CD4-positive, alpha-beta T cell treated with Interleukin-4 for 4 hours (primary cell): ENCODE measurements at regions not wholly inside any gene's neighbourhood (a gene's known extent, or its start where the extent isn't known, plus 50 kb on each side); places are given as distances from the start of the nearest gene placed in this dataset.
"Not testable (repeated sequence)": the region's sequence is repeated elsewhere in the genome, so short reads cannot be mapped to it uniquely, and the experiment has no call there.

ENCODE experiments used
- DNase-seq: peaks from one replicate; pipeline ENCODE4 v3.0.0-alpha.2; 2020

DNA sequence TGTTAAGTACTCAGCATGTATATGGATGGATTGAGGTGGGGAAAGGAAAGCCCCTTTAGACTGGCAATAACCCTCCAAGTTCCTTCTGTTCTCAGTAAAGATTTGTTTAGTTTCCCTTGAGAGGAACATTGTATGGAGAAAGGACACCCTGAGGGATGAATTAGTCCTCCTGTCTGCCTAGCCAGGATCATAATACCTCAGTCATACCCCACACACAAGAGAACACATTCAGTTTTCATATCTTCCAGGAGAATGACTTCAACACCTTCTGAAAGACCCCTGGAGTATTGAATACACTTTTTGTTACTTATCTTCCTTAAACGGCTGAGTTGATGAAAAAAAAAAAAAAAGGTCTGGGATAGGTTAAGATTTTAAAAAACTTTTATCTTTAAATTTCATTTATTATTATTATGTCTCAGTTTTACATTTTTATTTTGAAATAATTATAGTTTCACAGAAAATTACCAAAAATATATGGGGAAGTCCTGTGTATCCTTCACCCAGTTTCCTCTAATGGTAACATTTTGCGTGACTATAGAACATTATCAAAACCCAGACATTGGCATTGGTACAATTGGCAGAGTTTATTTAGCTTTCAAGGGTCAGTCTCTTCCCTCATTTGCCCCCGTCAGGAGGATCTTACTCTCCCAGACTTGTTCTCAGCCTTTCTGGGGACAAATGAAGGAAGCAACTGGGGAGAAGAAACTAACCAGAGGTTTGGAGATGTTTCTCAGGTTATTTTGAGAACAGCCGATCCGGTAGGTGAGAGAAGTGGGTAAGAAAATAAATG is 88.0 kb downstream of the ACTBL2 start:
- DNase-seq, result no peak

DNA sequence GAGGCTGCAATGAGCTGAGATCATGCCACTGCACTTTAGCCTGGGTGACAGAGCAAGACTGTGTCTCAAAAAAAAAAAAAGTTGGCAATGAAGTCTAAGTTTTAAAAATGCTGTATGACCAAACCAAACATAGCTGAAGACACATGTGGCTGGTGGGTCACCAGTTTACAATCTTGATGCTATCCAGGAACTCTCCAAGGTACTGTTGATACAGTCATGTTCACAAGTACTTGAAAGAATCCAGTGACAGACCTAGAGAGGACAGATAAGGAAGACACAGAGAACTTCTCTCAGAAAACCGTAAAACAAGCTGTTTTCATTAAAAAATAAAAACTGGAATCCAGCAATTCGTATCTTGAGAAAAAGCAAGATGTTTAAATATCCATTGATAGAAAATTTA is 95.7 kb downstream of the ACTBL2 start:
- DNase-seq, result no peak

DNA sequence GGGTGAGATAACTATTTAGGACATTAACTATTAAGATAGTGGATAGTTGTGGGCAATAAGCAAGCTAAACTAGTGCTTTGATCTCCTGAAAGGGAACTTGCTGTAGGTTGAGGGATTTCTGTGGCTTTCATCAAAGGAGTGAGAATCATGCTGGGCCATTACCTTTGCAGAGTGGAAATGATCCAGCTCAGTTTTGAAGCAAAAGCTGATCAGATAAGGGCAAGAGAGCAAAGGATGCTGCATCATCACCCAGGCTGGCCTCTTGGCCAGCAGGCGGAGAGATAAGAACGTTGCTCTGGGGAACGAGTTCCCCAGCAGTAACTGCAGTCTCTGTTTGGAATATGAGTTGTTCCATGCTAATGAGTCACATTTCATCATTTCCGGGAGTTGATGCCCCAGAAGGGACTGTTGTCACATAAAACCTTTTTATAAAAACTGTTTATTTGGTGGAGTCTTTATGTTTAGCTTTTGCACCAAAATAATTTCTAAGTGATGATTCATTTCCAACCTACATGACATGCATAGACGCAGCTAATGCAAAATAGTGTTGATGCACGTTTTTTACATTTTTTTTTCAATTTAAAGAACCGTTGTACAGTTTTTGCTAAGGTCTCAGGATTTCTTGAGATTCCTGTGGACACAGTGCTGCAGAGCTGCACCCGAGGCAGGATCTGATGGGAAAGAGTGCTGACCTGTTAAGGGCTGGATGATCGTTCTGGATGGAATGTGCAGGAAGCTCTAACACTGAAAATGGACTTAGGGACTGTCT is 99.3 kb downstream of the ACTBL2 start:
- peak; percentile 49 for DNase-seq

DNA sequence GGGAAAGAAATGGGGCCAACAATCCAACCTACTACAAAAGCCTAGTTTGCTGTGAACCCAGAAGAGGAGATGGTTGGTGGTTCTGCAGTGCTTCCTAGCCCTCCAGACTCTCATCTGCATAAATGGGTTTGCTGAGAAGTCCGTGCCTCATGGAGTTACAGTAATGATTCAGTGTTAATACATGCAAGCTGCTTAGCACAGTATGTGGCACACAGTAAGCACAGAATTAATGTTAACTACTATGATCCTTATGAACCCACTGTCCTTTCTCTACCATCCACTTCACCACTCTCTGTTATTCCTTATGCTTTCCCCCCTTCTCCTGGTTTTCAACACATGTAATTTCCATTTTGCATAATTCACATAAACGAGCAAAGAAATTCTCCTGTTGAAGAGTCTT is 100.0 kb downstream of the ACTBL2 start:
- no peak for DNase-seq

DNA sequence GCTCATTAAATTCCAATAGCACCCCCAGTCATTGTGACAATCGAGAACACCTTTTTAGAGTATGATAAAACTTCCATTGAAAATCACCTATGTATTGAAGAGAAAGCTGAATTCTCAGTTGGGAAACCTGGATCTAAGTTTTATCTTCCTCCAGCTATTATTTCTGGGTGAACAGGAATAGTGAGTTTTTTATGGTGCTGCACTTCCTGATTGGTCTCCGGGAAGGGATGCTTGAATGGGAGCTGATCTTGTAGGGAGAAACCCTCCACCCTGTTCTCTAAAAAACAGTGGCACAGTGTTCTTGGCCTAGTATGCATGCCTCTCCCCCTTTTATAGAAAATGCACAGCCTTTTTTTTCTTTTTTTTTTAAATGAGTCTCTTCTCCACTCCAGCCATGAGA is 112.2 kb downstream of the ACTBL2 start:
- DNase-seq, result no peak

DNA sequence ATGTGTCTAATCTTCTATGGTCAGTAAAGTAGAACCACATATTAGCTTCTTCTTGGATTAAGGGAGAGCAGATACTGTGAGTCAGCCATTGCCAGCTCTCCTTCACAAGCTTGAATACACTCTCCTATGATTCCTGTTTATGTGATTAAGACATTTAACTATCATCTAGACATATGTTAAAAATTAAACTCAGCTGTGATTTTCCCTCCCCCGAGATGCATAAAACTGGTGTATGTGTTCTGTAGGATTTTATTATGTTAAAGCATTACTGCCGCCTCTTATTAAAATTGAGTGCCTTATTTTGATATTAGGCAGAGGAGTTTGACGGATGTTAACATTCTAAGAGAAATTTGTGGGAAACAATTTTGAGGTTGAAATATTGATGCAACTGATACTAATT is 114.6 kb downstream of the ACTBL2 start:
- DNase-seq, result no peak

DNA sequence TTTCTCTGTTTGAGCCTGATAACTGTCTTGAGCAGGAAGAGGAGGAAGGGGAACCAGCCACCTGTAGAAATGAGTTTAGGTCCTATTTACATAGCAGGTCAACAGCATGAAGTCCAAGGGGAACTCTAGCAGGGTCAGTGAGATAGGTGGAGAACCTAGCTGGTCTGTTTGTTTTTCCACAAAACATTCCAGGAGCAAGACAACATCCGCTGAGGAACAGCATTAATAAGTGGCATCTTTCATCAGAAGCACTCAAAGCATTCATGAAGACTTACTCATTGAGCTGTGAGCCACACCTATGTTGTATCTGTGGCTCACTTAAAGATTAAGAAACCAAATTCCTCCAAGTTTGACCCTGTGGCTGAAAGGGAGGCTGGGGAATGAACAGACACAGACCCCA is 115.9 kb downstream of the ACTBL2 start:
- no peak for DNase-seq

DNA sequence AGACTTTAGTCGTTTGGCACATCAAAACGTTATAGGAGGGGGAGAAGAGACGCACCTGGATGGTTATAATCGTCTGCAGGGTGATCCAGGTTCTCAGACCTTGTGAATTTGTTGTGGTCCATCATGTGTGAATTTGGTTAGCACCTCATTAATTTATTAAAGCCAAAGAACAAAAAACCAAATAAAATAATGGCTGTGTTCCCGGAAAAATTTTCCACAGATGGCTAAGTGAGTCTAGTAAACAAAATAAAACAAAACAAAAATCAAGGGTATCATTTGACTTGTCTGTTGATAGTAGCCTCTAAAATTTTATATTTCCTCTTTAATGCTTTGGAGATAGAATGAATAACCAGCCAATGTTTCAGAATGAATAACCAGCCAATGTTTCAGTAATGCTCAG is 119.7 kb downstream of the ACTBL2 start:
- DNase-seq, result no peak

DNA sequence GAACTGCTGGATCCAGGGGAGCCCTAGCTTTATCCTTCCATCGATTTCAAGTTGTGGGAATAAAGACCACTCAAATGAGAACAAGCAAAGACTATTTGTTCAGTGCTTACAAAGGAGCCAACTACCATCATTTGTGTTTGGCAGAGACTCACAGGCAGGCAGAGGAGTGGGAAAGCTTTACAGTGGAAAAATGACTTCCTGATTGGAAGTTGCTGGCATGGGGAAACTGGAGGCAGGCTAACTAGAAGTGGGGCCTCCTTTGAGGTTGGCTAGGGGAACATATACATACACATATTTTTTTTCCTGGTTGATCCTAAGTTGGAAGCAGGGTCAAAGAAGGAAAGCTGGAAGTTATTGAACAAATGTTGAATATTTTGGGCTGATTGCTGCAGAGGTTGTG is 121.7 kb downstream of the ACTBL2 start:
- no peak for DNase-seq

DNA sequence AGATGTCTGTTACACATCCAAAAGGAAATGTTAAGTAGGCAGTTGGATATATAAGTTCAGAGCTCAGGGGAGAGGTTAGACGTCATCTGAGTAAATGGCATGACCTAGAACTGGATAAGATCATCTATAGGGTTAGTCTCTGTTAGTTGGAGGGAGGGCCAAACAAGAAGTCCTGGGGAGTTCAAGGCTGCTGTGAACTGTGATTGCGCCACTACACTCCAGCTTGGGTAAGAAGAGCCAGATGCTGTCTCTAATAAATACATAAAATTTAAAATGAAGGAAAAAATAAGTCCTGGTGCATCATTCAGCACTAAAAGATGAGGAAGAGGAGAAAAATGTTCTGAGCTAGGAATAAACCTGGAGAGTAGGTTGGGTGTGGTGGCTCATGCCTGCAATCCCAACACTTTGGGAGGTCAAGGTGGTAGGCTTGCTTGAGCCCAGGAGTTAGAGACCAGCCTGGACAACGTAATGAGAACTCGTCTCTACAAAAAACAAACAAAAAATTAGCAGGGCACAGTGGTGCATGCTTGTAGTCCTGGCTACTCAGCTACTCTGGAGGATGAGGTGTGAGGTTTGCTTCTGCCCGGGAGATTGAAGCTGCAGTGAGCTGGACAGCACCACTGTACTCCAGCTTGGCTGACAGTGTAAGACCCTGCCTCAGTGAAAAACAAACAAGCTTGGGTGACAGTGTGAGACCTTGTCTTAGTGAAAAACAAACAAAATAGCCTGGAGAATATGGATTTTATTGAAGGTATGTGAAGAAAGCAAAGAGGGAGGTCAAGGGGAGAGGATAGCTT is 123.6 kb downstream of the ACTBL2 start:
- no peak for DNase-seq

DNA sequence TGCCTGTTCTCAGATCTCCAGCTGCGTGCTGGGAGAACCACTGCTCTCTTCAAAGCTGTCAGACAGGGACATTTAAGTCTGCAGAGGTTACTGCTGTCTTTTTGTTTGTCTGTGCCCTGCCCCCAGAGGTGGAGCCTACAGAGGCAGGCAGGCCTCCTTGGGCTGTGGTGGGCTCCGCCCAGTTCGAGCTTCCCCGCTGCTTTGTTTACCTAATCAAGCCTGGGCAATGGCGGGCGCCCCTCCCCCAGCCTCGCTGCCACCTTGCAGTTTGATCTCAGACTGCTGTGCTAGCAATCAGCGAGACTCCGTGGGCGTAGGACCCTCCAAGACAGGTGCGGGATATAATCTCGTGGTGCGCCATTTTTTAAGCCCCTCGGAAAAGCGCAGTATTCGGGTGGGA is 125.8 kb downstream of the ACTBL2 start:
- DNase-seq, result not testable (repeated sequence)

DNA sequence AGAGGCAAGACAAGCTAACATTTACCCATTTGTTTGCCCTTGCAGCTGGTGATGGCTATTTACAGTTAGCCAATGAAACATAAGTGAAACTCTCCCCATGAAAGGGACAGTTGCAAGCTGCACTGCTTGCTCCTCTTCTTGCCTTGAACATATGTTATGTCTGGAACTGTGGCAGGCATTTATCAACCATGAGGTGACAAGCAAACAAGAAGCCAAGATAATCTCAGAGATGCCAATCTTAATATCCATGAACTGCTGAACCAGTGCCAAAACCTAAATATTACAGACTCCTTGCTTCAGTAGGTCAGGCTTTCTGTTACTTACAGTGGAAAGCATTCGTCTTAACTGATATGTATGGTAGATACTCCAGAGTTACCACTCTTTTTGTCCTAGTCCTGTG is 133.4 kb downstream of the ACTBL2 start:
- DNase-seq, result no peak

DNA sequence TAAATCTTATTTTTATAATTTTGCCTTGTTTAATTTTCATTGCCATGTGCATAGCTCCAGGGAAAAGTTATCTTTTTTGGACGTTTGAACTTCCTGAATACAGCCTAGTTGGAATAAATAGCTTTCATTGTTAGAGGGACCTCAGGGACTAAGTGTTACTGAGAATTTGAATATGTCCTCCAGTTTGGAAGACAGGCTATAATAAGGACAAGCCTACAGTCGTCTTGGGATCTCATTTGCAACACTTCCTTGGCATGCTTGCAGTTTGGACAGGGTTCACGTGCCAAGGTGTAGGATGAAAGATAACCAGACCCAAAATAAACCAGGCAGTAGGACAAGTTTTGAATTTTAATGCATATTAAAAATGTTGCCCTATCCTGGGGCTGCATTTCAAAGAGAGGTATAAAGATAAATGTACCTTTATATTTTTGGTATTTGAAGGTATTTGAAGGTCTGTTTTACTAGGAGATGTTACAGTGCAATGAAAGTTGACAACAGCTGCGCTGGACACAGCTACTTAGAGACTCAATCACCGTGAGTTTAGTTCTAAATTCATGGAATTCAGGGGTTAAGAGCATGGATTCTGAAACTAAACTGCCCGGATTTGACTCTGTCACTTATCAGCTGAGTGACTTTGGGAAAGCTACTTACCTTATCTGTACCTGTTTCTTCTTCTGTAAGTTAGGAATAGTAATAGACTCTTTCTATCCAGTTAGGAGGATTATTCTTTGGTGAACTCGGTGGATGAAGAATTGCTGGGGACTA is 134.1 kb downstream of the ACTBL2 start:
- no peak for DNase-seq

DNA sequence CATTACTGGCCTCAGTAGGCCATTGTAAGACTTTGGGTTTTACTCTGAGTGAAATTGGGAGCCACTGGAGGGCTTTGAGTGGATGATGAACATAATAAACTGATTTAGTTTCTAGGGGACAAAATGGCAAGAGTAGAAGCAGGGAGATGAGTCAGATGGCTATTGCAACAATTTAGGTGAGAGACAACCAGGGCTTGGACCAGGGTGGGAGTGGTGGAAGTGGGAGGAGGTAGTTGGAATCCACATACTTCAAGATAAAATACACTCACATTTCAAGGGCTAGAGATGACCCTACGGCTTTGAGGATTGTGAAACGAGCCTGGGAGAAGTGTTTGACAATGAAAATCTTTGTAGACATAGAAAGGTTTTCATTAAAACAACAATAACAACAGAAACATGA is 136.3 kb downstream of the ACTBL2 start:
- no peak for DNase-seq

DNA sequence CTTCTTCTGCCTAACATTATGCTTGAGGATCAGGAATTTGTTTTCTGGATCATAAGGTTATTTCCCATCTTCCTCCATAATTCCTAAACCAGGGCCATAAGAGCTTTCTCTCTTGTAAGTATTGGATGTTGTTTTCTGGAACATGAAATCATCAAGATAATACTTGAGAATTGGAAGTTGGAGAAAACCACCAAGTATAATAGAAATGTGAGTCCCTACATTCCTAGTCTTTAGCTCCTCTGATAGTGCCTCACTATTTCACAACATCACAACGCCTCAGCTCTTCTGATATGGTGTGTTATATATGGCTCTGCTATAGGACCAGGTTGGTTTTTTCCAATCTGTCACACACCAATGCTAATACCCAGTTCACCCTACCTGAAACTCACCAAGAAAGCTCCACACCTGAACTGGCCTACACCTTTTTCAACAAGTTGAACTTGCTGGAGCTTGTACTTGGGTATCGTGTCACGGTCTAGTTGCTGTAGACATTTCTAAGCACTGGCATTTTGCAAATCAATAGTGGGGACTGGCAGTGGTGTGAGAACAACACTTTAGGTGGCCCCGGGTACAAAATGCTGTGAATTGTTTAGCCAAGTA is 141.1 kb downstream of the ACTBL2 start:
- DNase-seq, result no peak

DNA sequence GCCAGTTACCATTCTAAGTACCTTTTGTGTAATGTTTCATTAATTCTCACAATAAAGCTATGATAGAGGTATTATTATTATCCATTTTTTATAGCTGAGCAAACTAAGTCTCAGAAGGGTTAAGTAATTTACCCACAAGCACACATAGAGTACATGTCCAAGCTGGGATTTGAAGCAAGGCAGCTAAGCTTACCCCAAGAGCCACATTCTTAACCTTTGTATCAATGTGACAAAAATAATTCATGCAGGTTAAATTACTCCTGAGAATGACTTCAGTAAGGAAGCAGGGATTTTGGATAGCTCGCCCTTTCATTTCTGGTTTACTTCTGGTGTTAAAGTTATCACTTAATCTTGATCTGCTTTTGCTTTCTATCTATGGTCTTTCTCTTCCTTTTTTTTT is 141.9 kb downstream of the ACTBL2 start:
- DNase-seq, result no peak

DNA sequence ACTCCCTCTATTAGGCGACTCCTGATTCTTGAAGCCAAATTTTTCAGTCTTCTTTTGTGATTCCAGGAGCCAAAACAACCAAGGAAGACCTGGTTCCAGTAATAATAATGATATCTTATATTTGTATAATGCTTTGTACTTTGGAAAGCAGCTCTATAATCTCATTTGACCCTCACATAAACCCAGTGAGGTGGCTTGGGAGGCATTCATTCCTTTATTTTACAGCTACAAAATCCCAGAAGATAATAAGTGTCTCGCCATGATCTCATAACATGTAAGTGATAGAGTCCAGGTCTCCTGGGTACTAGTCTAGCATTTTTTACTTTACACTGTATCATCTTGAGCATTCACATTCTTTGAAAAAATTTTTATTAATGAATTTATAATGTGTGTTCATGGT is 143.1 kb downstream of the ACTBL2 start:
- no peak for DNase-seq

DNA sequence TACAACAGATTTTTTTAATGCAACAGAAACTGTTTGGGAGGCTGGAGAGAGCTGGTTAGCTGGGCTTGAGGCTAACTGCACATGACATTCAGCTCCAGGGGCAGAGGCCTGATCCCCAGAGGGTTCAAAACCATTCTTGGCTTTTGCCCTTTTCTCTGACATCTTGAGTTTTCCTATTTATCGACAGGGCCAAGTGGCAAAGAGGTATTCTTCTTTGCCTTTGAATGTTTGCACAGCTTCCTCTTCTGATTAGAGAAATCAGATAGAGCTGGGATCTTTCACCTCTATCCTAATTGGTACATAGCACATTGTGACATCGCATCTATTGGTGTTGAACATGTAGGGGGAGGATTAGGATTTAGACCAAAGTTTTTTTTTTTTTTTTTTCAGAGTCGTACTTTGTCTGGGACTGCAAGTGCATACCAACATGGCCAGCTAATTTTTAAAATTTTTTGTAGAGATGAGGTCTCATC is 143.7 kb downstream of the ACTBL2 start:
- DNase-seq, result no peak

DNA sequence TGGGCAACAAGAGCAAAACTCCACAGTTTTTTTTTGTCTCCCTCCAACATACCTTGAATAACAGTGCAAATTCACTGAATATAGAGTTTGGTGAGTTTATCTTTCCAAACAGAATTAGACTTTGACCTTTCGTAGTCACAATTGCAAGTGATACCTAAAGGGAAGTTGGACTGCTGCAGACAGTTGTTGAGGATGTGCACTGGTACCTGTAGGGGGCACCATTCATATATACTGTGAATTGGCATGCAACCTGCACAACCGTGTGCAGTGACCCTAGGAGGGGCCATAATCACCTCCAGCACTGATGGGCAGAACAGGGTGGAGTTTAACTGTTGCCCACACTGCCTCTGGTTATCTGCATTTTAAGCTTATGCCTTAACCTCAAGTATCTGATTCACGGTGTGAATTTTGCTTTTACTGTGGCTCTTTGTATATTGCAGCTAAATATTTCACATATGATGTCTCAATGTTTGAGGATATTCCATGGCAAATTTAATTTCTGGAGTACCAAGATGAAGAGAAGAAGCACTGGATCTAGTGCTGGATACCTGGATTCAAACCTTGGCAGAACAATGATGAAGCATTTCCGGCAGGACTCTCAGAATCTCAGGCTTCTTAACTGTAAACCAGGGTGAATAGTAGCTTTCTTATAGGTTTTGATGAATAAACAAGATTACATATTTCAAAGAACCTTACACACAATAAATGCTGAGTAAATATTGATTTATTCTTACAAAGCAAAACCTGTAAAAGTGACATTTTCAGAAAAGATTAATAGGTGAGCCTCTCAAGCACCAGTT is 144.3 kb downstream of the ACTBL2 start:
- no peak for DNase-seq

DNA sequence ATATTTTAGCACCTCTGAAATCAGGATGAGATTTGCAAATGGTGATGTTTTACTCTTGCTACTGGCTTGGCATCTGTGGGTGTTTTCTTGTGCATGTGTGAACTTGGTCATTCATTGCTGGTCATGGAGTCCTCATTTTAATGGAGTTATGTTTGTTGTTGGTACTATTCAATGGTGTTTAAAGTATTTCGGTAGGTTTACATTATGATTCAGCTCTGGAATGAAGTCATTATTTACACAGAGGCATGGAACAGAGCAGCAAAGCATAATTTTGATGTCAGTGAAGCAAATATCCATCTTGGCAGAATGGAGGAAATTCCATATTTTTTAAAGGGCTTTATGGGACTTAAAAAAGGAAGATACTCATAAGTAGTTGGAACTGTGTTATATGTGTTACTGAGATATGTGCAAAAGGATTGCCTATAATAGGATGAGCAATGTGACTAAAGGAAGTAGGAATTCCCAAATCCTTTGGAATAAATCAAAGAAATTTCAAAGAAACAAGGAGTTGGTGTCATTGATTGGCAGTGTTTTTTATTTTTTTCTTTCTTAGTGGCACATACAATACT is 147.4 kb downstream of the ACTBL2 start:
- DNase-seq, result no peak

DNA sequence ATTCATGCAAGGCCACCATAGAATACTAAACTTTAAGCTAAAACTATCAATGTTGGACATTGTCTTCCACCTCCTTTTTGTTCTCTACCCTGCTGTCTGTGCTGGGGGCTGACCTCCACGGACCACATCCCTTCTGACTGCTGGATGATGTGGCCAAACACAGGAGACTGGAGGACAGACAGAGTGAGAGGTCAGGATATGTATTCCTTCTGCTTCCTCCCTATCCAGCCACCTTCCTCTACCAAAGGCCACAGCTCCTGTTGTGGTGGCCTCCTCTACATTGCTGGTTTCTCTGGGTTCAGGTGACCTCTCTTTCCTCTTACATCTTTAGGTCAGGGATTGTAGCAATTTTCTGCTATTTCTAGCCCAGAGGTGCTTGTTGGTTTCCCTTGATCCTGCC is 148.1 kb downstream of the ACTBL2 start:
- no peak for DNase-seq
